ENCODE measurements at regions not wholly inside any gene's neighbourhood (a gene's known extent, or its start where the extent isn't known, plus 50 kb on each side); places are given as distances from the start of the nearest gene placed in this dataset.

DNA sequence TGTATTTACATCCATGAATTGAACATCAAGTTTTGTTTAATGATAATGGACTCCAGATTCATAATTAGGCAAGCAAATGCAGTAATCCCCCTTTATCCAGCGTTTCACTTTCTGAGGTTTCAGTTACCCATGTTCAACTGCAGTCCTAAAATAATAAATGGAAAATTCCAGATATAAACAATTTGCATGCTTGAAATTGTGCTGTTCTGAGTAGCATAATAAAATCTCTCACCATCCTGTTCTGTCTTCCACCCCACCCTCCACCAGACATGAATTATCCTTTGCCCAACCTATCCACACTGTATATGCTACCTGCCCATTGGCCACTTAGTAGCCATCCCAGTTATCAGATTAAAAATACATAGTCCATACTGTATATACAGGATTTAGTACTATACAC lies 224.5 kb upstream of the CHAC2 start:
- intact Hi-C loops (cut with DNase I; ENCODE audit: low total_unique reads) (no loop called here), in situ Hi-C loops (cut with MboI; ENCODE audit: low pct_ligation_motif_present in 1 of 4, low pct_unique_long_range_greater_than_20kb in 1 of 4, low sequenced_read_pairs in 3 of 4) (no loop called here)
- 46 to 58% methylated on average over 1 of the region's 1 CpG for WGBS, 2 donors (ENCODE audit: low coverage in 1 of 2)
- no peaks in the 10 kb centered on the region for H3K27me3 ChIP-seq
- TF ChIP-seq POLR2A (IDR thresholded peaks at IDR 0.05) (no peak), POLR2AphosphoS5 (IDR thresholded peaks at IDR 0.05) (no peak), EP300 (IDR thresholded peaks at IDR 0.05; ENCODE audit: low read depth) (no peak)
- TF ChIP-seq, protein P1, sequence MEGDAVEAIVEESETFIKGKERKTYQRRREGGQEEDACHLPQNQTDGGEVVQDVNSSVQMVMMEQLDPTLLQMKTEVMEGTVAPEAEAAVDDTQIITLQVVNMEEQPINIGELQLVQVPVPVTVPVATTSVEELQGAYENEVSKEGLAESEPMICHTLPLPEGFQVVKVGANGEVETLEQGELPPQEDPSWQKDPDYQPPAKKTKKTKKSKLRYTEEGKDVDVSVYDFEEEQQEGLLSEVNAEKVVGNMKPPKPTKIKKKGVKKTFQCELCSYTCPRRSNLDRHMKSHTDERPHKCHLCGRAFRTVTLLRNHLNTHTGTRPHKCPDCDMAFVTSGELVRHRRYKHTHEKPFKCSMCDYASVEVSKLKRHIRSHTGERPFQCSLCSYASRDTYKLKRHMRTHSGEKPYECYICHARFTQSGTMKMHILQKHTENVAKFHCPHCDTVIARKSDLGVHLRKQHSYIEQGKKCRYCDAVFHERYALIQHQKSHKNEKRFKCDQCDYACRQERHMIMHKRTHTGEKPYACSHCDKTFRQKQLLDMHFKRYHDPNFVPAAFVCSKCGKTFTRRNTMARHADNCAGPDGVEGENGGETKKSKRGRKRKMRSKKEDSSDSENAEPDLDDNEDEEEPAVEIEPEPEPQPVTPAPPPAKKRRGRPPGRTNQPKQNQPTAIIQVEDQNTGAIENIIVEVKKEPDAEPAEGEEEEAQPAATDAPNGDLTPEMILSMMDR (IDR thresholded peaks at IDR 0.05): no peak
- H3K4me1 ChIP-seq: no peaks in the 10 kb centered on the region
- H3K36me3 ChIP-seq: no peaks in the 10 kb centered on the region
- H3K4me3 ChIP-seq: no peak overlapping the region
- no peak overlapping the region for H3K27ac ChIP-seq
- peaks cover 0 to 2% of the 10 kb centered on the region in 2 donors for H3K9me3 ChIP-seq
- no peak for DNase-seq

DNA sequence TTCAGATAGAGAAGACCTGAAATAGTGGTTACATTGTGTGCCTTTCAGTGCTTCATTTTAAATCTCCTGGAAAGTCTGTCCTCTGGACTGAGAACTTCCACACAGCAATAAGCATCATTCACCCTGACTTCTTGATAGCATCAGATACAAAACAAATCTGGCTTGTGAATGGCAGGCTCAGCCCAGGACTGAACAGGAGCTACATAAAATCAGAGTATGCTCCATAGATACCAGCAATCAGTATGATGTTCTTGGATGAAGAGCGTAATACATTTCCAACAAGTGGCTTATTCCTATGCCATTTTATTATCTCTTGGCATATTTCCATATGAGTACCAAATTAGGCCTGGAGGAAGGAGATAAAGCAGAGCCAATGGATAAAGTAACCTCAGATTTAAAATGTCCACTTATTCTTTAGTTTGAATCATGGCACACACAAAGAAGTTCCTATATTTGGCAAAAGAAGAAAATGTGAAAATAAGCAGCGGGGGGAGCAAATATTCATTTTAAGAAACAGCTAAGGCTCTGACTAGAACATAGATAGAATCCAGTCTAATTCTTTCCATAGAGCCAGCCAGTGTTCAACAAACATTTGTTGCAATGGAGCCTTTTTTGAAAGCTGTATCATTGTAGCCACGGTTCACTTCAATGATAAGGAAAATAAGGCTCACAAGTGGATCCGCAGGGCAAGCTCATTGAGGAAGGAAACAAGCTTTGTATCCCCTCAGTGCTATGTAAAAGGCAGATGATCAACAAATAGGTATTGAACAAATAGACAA lies 230.8 kb upstream of the CHAC2 start:
- Histone ChIP-seq H3K4me3 (no peak overlapping the region), H3K9me3 (peaks cover 0 to 2% of the 10 kb centered on the region in 2 donors), H3K36me3 (no peaks in the 10 kb centered on the region), H3K27me3 (no peaks in the 10 kb centered on the region), H3K27ac (no peak overlapping the region), H3K4me1 (no peaks in the 10 kb centered on the region)
- TF ChIP-seq, protein P1 (IDR thresholded peaks at IDR 0.05): no peak
- TF ChIP-seq POLR2AphosphoS5 (IDR thresholded peaks at IDR 0.05): no peak
- TF ChIP-seq EP300 (IDR thresholded peaks at IDR 0.05; ENCODE audit: low read depth): no peak
- in situ Hi-C loops (cut with MboI; ENCODE audit: low pct_ligation_motif_present in 1 of 4, low pct_unique_long_range_greater_than_20kb in 1 of 4, low sequenced_read_pairs in 3 of 4) (no loop called here), intact Hi-C loops (cut with DNase I; ENCODE audit: low total_unique reads) (no loop called here)
- 84 to 92% methylated on average over 3 to 4 of the region's 4 CpGs for WGBS, 2 donors (ENCODE audit: low coverage in 1 of 2)
- DNase-seq: no peak

DNA sequence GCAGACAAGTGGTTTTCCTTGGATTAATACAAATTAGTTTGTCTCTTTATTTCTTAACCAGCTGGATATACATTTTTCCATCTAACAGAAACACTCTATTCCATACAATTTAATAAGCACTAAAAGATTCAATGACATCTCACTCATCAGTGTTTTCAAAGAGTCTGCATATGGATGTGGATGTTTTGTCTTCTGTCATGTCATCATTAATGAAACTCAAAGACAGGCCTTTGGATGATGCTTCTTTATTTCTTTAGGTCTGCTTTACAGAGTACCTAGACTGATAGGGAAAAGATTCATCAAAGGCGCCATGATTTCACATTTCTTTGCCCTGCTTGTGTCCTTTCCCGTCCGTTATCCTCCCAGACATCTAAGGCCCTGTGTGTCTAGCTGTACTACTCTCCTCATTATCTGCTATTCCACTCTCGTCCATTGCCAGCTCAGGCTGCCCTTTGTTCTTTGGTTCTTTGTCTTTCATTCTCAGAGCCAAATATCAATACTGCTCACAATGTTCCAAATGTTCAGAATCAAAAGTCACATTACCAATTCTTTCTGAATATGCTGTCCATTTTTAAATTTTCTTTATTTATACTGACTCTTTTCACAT lies 232.3 kb upstream of the CHAC2 start:
- no peak for DNase-seq
- in situ Hi-C loops (cut with MboI; ENCODE audit: low pct_ligation_motif_present in 1 of 4, low pct_unique_long_range_greater_than_20kb in 1 of 4, low sequenced_read_pairs in 3 of 4): no loop called here
- Histone ChIP-seq H3K27me3 (no peaks in the 10 kb centered on the region), H3K4me3 (no peak overlapping the region), H3K36me3 (no peaks in the 10 kb centered on the region), H3K27ac (no peak overlapping the region), H3K9me3 (no peaks in the 10 kb centered on the region), H3K4me1 (no peaks in the 10 kb centered on the region)
- intact Hi-C loops (cut with DNase I; ENCODE audit: low total_unique reads): no loop called here
- WGBS, 2 donors (ENCODE audit: low coverage in 1 of 2): 80 to 83% methylated on average over 1 to 4 of the region's 4 CpGs
- TF ChIP-seq EP300 (IDR thresholded peaks at IDR 0.05; ENCODE audit: low read depth): no peak
- TF ChIP-seq, protein P1 (IDR thresholded peaks at IDR 0.05): no peak

DNA sequence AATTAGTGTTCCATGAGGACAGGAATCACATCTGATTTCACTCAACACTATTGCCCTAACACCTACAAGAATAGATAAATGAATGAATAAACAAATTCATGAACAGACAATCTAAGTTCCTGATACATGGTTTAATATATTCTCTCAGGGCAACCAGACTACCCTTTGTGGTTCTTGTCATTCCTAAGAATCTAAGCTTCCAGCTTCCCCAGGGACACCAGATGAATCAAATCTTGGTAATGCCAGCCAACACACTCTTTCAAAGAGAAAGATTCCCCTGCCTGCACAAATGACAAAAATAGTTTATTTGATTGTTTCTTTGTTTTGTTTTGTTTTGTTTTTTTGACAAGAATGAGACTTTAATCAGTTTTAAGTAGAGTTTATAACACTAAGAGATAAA lies 237.5 kb upstream of the CHAC2 start:
- TF ChIP-seq, protein P1 (IDR thresholded peaks at IDR 0.05): no peak

More for the DNA sequence above, 237.5 kb upstream of the CHAC2 start:
- Histone ChIP-seq H3K9me3 (no peaks in the 10 kb centered on the region), H3K4me1 (no peaks in the 10 kb centered on the region), H3K4me3 (no peak overlapping the region), H3K27ac (no peak overlapping the region), H3K27me3 (no peaks in the 10 kb centered on the region), H3K36me3 (no peaks in the 10 kb centered on the region)
- in situ Hi-C loops (cut with MboI; ENCODE audit: low pct_ligation_motif_present in 1 of 4, low pct_unique_long_range_greater_than_20kb in 1 of 4, low sequenced_read_pairs in 3 of 4) (no loop called here), intact Hi-C loops (cut with DNase I; ENCODE audit: low total_unique reads) (no loop called here)
- DNase-seq: no peak

Data from transverse colon (tissue), 4 donors.